Common myeloid progenitor, CD34-positive (primary cell): ENCODE measurements at regions not wholly inside any gene's neighbourhood (a gene's known extent, or its start where the extent isn't known, plus 50 kb on each side); places are given as distances from the start of the nearest gene placed in this dataset.
"Not testable (repeated sequence)": the region's sequence is repeated elsewhere in the genome, so short reads cannot be mapped to it uniquely, and the experiment has no call there.

ENCODE experiments used
- CTCF ChIA-PET: fragments of 350-600 bp; sonication (Branson Sonifier 250); formaldehyde crosslinking; loops from one replicate; lab custom pipeline; 2021; ENCODE audit warnings: antibody characterized with exemption; lab: Charles Lee
- POLR2A ChIA-PET: fragments of 350-600 bp; sonication (Branson Sonifier 250); formaldehyde crosslinking; loops from one replicate; lab custom pipeline; 2021; ENCODE audit warnings: antibody characterized with exemption; lab: Charles Lee
- DNase-seq, 3 donors: peaks; one replicate each; pipeline versions ENCODE4 v3.0.0 to v3.0.0-alpha.2; 2013
- H3K27ac ChIP-seq, 2 experiments: 1 replicate in 1 of 2; 2 replicates in 1 of 2; pipeline ENCODE4 v1.7.0; 2013; ENCODE audit warnings: inconsistent platforms in 2 of 2, low read length in 2 of 2, mild to moderate bottlenecking in 2 of 2, low read depth in 1 of 2, moderate library complexity in 1 of 2; ENCODE audit not compliant: severe bottlenecking in 2 of 2, insufficient read depth in 1 of 2, poor library complexity in 1 of 2
- H3K27me3 ChIP-seq, 5 experiments: replicated peaks in 2 of 5; 1 replicate in 3 of 5; 2 replicates in 2 of 5; pipeline versions ENCODE4 v1.6.1 to v1.7.0; 2013; ENCODE audit warnings: low read length in 4 of 5, mild to moderate bottlenecking in 2 of 5, moderate library complexity in 2 of 5, inconsistent platforms in 1 of 5; ENCODE audit not compliant: insufficient read depth in 5 of 5, control insufficient read depth in 4 of 5
- H3K36me3 ChIP-seq, 4 experiments: 1 replicate in 2 of 4; 2 replicates in 2 of 4; pipeline versions ENCODE4 v1.6.1 to v1.7.0; 2013; ENCODE audit warnings: low read length in 3 of 4, control low read depth in 1 of 4, mild to moderate bottlenecking in 1 of 4; ENCODE audit not compliant: control insufficient read depth in 4 of 4, insufficient read depth in 4 of 4
- H3K4me1 ChIP-seq, 4 experiments: 1 replicate in 3 of 4; 2 replicates in 1 of 4; pipeline versions ENCODE4 v1.6.1 to v1.7.1; 2013; ENCODE audit warnings: low read length in 3 of 4, mild to moderate bottlenecking in 3 of 4, control low read depth in 1 of 4, inconsistent platforms in 1 of 4, moderate library complexity in 1 of 4; ENCODE audit not compliant: control insufficient read depth in 4 of 4, insufficient read depth in 4 of 4; ENCODE audit errors: control extremely low read depth in 1 of 4
- H3K4me3 ChIP-seq, 7 experiments: 1 replicate in 4 of 7; 2 replicates in 3 of 7; pipeline versions ENCODE4 v1.5.1 to v1.7.0; 2013; ENCODE audit warnings: mild to moderate bottlenecking in 7 of 7, low read length in 6 of 7, moderate library complexity in 6 of 7, inconsistent platforms in 2 of 7, low read depth in 2 of 7, control low read depth in 1 of 7; ENCODE audit not compliant: insufficient read depth in 4 of 7, control insufficient read depth in 1 of 7; ENCODE audit errors: extremely low read depth in 1 of 7
- H3K9me3 ChIP-seq, 5 experiments: 1 replicate in 4 of 5; 2 replicates in 1 of 5; pipeline versions ENCODE4 v1.6.1 to v1.7.1; 2013; ENCODE audit warnings: low read length in 4 of 5, mild to moderate bottlenecking in 2 of 5, inconsistent platforms in 1 of 5, low read depth in 1 of 5, moderate library complexity in 1 of 5; ENCODE audit not compliant: control insufficient read depth in 4 of 5, insufficient read depth in 2 of 5; ENCODE audit errors: control extremely low read depth in 1 of 5
- WGBS: methylation state at CpG from one replicate; pipeline ENCODE4 v1.1.5; 2013; ENCODE audit not compliant: insufficient coverage; 5-methylcytosine and 5-hydroxymethylcytosine counted together

DNA sequence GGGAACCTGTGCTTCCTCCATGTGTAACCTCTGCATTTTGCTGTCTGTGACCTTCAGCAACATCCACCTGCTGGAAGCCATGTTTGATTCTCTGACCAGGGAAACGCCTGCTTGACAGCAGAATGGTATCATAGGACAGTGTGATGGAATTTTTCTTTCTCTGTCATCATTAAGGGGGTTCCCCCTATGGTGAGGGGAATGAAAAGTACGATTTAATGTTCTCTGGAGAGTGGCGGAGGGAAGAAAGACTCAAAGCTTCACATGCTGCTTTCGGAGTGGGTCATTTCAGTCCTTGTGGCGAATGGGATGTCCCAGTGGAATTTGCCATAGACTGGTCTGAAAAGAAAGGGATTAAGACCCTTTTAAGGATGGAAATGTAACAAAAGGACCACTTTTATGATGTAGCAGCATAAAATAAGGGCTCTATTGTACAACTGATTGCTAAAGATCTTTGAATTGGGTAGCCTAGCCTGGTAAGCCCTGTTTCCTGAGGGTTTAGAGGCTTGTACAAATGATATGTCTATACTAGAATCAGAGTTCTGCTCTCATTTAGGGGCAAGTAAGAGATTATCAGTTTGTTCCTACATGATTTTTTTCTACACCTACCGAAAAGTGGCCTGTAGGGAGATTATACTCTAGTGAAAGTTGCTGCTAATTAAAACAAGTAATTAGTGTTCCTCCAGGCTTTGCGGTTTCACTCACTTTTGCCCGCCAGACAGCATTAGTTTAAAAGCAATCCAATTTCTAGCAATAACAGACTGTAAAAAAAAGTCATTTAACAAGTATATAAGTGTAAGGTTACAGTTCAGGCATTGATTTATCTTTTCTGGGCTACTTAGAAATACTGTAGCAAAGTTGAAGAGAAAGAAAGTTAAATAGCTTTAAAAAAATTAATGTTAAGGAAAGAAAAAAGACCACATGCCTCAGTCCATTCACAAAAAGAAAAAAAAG is 904.5 kb downstream of the NR2F1-AS1 start:
- CTCF ChIA-PET = no interaction called here
- no peak overlapping the region for H3K4me3 ChIP-seq
- 95% methylated on average over 4 of the region's 8 CpGs for WGBS

DNA sequence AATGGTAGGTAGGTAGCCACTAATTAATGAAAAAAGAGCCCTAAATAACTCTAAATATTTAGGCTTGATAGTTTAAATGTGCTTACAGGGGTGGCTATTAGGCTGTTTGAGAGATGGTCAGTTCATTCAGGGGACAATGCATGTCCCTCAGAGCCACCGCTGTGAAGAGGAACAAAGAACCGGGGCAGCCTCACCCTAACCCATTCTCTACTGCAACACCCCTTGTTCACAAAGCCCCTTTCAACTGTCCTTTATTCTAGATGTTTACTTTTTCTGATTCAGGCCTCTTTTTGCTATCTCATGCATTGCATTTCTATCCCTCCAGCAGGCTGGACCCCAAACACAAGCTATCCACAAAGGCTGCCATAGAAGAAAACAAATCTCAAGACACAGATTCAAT is 906.7 kb downstream of the NR2F1-AS1 start:
- Histone ChIP-seq H3K9me3 (no peaks in the 10 kb centered on the region), H3K4me1 (no peaks in the 10 kb centered on the region), H3K27me3 (no peaks in the 10 kb centered on the region), H3K4me3 (no peak overlapping the region), H3K36me3 (no peaks in the 10 kb centered on the region), H3K27ac (no peak overlapping the region)
- ChIA-PET POLR2A (no interaction called here), CTCF (no interaction called here)
- DNase-seq = no peak
- 100% methylated on average over 2 of the region's 2 CpGs for WGBS

More for the DNA sequence above, 904.5 kb downstream of the NR2F1-AS1 start:
- no peak for DNase-seq
- Histone ChIP-seq H3K4me1 (no peaks in the 10 kb centered on the region), H3K36me3 (no peaks in the 10 kb centered on the region), H3K27ac (no peak overlapping the region), H3K9me3 (no peaks in the 10 kb centered on the region), H3K27me3 (no peaks in the 10 kb centered on the region)
- POLR2A ChIA-PET = no interaction called here

DNA sequence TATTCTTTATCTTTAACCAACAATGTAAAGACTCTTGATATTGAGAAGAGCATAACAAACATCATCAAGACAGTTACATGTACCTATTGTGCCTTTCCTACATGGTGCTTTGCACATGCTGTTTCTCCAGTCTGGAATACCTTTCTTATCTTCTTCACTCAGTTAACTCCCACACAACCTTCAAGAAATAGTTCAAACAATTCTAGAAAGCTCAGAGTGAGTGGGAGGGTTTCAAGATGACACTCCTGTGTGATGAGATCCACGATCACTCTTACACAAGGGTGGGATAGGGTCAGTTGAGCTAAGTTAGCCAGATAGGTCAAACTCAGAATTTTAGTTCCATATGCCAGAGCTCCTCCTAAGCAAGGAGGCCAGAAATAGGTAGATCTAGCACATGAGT is 915.5 kb downstream of the NR2F1-AS1 start:
- H3K27ac ChIP-seq = no peak overlapping the region
- H3K4me3 ChIP-seq = no peak overlapping the region
- no peak for DNase-seq
- POLR2A ChIA-PET = no interaction called here
- WGBS = 75% methylated on average over 1 of the region's 1 CpG
- no peaks in the 10 kb centered on the region for H3K27me3 ChIP-seq
- no peaks in the 10 kb centered on the region for H3K9me3 ChIP-seq
- no peaks in the 10 kb centered on the region for H3K36me3 ChIP-seq
- H3K4me1 ChIP-seq = no peaks in the 10 kb centered on the region
- CTCF ChIA-PET = no interaction called here

DNA sequence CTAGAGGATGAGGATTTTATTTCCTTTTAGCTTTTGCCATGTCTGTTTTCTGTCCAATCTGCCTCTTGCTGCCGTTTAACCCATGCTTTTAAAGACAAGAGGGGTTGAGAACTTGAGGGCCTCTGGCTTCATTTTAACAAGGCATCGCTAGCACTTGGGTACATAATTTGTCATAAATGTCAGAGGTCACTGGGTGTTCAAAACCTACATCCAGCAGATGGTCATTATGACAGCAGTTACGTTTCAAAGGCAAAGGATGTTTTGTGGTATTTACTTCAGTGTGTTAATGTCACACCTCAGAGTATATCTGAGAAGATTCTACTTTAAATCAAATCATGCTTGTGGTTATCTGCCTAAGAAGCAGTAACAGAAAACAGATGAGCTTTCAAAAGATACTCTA is 918.3 kb downstream of the NR2F1-AS1 start:
- no peaks in the 10 kb centered on the region for H3K4me1 ChIP-seq
- DNase-seq = no peak
- no peaks in the 10 kb centered on the region for H3K36me3 ChIP-seq
- no peak overlapping the region for H3K27ac ChIP-seq
- CTCF ChIA-PET = no interaction called here
- POLR2A ChIA-PET = no interaction called here
- H3K27me3 ChIP-seq = no peaks in the 10 kb centered on the region
- 38% methylated on average over 1 of the region's 3 CpGs for WGBS
- H3K9me3 ChIP-seq = no peaks in the 10 kb centered on the region
- H3K4me3 ChIP-seq = no peak overlapping the region

DNA sequence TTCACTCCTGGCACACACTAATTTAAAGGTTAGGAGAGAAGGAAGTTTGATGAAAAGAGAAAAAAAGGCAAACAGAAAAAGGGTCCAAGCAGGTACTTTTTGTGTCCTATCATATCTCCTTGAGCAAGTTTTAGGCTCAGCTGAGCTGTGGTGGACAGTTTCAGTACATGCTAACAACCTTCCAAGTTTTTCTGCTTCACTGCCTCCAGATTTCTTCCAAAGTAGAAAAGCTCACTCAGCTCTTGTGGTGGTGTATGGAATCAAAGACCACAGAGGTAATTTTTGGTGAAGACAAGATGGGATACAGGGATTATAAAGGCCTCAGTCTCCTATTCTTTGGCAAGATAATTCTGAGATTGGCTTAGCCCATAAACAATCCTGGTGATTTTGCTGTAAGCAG is 921.8 kb downstream of the NR2F1-AS1 start:
- no peaks in the 10 kb centered on the region for H3K36me3 ChIP-seq
- H3K9me3 ChIP-seq = no peaks in the 10 kb centered on the region
- ChIA-PET CTCF (no interaction called here), POLR2A (no interaction called here)
- H3K4me3 ChIP-seq = no peak overlapping the region
- no peak for DNase-seq
- no peaks in the 10 kb centered on the region for H3K27me3 ChIP-seq
- H3K27ac ChIP-seq = no peak overlapping the region
- no peaks in the 10 kb centered on the region for H3K4me1 ChIP-seq

DNA sequence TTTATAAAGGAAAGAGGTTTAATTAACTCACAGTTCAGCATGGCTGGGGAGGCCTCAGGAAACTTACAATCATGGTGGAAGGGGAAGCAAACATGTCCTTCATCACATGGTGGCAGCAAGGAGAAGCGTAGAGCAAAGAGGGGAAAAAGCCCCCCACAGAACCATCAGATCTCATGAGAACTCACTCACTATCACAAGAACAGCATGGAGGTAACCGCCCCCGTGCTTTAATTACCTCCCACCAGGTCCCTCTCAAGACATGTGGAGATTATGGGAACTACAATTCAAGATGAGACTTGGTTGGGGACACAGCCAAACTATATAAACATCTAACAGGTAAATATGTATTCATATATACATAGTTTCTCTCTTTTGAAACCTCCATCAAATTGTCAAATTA is 926.4 kb downstream of the NR2F1-AS1 start:
- H3K36me3 ChIP-seq, H3K4me1 ChIP-seq, CTCF ChIA-PET, POLR2A ChIA-PET, H3K27ac ChIP-seq, H3K4me3 ChIP-seq, H3K9me3 ChIP-seq, DNase-seq, H3K27me3 ChIP-seq: not testable (repeated sequence)
- WGBS = no CpG with 5 or more reads among the region's 3 CpGs

DNA sequence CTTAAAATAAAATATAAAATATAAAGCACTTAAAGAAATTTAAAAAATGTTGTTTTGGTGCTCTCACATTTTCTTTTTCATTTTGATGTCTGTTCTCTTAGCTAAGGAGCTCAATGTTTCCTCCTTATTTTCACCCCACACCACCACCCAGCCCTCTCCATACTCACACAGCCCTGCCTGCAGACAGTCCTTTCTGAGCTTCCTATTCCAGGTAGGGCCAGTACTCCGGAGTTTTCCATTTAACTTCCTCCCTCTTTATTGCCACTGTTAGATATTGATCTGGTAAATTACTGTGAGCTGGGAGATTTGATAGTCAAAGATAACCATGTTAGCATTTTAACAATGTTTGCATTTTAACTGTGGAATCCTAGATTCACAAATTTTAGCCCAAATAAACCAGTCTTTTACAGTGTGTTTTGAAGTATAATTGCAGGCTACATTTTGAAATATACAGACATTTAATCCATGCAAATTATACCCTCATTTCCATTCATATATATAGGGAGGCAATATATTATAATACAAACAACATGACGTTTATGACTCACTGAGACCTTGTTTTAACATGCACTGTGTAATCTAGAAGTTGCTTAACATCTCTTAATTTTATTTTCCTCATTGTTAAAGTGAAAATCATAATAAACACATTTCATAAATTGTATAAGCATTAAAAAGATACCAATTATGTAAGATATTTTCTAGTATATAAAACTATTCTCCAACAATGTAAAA is 927.1 kb downstream of the NR2F1-AS1 start:
- no peaks in the 10 kb centered on the region for H3K9me3 ChIP-seq
- no peak overlapping the region for H3K27ac ChIP-seq
- H3K36me3 ChIP-seq = no peaks in the 10 kb centered on the region
- no peaks in the 10 kb centered on the region for H3K27me3 ChIP-seq
- ChIA-PET POLR2A (no interaction called here), CTCF (no interaction called here)
- no peak for DNase-seq
- no CpG with 5 or more reads among the region's 2 CpGs for WGBS
- H3K4me1 ChIP-seq = no peaks in the 10 kb centered on the region
- H3K4me3 ChIP-seq = no peak overlapping the region
